ENCODE measurements at regions not wholly inside any gene's neighbourhood (a gene's known extent, or its start where the extent isn't known, plus 50 kb on each side); places are given as distances from the start of the nearest gene placed in this dataset.

GRCh38 chr10:3528823-3529403, 256.1 kb downstream of the KLF6 start:
- POLR2A ChIA-PET, result no interaction called here
- Histone ChIP-seq H3K27ac (ENCODE audit: insufficient read depth, low read depth, low read length) (no peak overlapping the region), H2AFZ (ENCODE audit: low read depth, low read length) (no peak overlapping the region), H3K9me3 (replicated peaks; ENCODE audit: control insufficient read depth, insufficient read depth, low read length) (no peaks in the 10 kb centered on the region), H3K79me2 (ENCODE audit: control insufficient read depth, insufficient read depth, low read length) (no peaks in the 10 kb centered on the region), H3K36me3 (ENCODE audit: control insufficient read depth in 2 of 2, extremely low read depth in 1 of 2, insufficient read depth in 2 of 2, low read length in 2 of 2) (no peaks in the 10 kb centered on the region), H3K4me3 (replicated peaks in 1 of 3; ENCODE audit: insufficient read depth in 1 of 3, low read depth in 1 of 3, low read length in 3 of 3) (no peak overlapping the region), H3K27me3 (ENCODE audit: control insufficient read depth in 2 of 2, insufficient read depth in 2 of 2, low read length in 2 of 2) (peaks cover 0 to 2% of the 10 kb centered on the region in 2 experiments), H4K20me1 (replicated peaks; ENCODE audit: control insufficient read depth, extremely low read depth, insufficient read depth, low read length) (no peaks in the 10 kb centered on the region), H3K9me1 (replicated peaks; ENCODE audit: control insufficient read depth, extremely low read depth, insufficient read depth, low read length) (no peaks in the 10 kb centered on the region), H3K4me2 (ENCODE audit: insufficient read depth, low read length) (no peak overlapping the region), H3K9ac (replicated peaks; ENCODE audit: extremely low read depth, insufficient read depth, low read length) (no peak overlapping the region), H3K4me1 (ENCODE audit: control insufficient read depth, extremely low read depth, insufficient read depth, low read length) (peaks cover 7% of the 10 kb centered on the region)
- BruUV-seq (replicated peaks), result no TSS peak
- CTCF ChIA-PET, result interaction anchor here (1.1 to 2.5 kb wide), 2 partner anchors 13 to 289 kb away, joined by 4 to 5 read pairs; no protein-coding TSS in a partner anchor
- dilution Hi-C loops (cut with MboI; ENCODE audit: extremely low pct_ligation_motif_present, low sequenced_read_pairs) (no loop called here), intact Hi-C loops (cut with micrococcal nuclease) (no loop called here)
- DNase-seq (ENCODE audit: low read depth, low spot score), result peak; percentile 13
- no peak for FAIRE-seq
- TF ChIP-seq EZH2 (IDR thresholded peaks at IDR 0.05; ENCODE audit: borderline replicate concordance, low read depth, low read length, severe bottlenecking) (no peak), CTCF (IDR thresholded peaks at IDR 0.05; ENCODE audit: extremely low read depth in 1 of 2, insufficient read depth in 1 of 2, low read depth in 1 of 2, low read length in 2 of 2) (no peak), GATA2 (IDR thresholded peaks at IDR 0.05; ENCODE audit: insufficient read depth, insufficient read length, low read depth, low read length) (no peak), POLR2AphosphoS5 (IDR thresholded peaks at IDR 0.05; ENCODE audit: insufficient read depth, low read depth, low read length) (no peak), POLR2A (IDR thresholded peaks at IDR 0.05; ENCODE audit: low read depth, low read length) (no peak), JUN (IDR thresholded peaks at IDR 0.05; ENCODE audit: borderline replicate concordance, insufficient read depth, insufficient read length, low read depth) (no peak), MAX (IDR thresholded peaks at IDR 0.05; ENCODE audit: insufficient read depth, insufficient read length) (no peak), MYC (IDR thresholded peaks at IDR 0.05; ENCODE audit: low read depth, low read length) (no peak), FOS (IDR thresholded peaks at IDR 0.05; ENCODE audit: borderline replicate concordance, insufficient read depth, low read length) (no peak)
